AG10803 (cell line): ENCODE measurements at regions not wholly inside any gene's neighbourhood (a gene's known extent, or its start where the extent isn't known, plus 50 kb on each side); places are given as distances from the start of the nearest gene placed in this dataset.

Experiments used
- DNase-seq: peaks from one replicate; pipeline ENCODE4 v3.0.0; 2010; ENCODE audit warnings: low read depth
- H3K4me3 ChIP-seq: 2 replicates; pipeline ENCODE4 v1.5.1; 2011; ENCODE audit warnings: mild to moderate bottlenecking, low read length, control low read depth
- TF ChIP-seq, protein P1 (sequence below): conservative IDR thresholded peaks from 2 replicates; pipeline ENCODE4 v1.5.1; 2011; ENCODE audit warnings: mild to moderate bottlenecking, low read length, control low read depth, inconsistent platforms

DNA sequence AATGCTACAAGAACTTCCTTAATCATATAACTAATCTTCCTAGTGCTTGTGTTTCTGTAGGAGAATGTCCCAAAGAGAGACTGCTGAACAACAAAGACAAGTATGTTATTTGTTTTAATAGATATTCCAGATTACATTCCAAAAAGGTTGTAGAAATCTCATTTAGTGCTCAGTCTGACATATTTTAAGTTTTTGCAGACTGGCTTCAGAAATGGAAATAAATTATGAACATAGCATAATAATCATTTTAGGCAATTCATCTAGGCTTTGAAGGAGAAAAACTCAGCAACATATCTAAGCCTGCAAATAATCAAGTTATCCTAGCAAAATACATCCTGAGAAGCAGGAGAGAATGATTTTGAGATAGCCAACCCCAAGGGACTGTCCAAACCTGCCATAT lies 171.6 kb upstream of the CDH5 start:
- DNase-seq: no peak
- no peak overlapping the region for H3K4me3 ChIP-seq
- TF ChIP-seq, protein P1, sequence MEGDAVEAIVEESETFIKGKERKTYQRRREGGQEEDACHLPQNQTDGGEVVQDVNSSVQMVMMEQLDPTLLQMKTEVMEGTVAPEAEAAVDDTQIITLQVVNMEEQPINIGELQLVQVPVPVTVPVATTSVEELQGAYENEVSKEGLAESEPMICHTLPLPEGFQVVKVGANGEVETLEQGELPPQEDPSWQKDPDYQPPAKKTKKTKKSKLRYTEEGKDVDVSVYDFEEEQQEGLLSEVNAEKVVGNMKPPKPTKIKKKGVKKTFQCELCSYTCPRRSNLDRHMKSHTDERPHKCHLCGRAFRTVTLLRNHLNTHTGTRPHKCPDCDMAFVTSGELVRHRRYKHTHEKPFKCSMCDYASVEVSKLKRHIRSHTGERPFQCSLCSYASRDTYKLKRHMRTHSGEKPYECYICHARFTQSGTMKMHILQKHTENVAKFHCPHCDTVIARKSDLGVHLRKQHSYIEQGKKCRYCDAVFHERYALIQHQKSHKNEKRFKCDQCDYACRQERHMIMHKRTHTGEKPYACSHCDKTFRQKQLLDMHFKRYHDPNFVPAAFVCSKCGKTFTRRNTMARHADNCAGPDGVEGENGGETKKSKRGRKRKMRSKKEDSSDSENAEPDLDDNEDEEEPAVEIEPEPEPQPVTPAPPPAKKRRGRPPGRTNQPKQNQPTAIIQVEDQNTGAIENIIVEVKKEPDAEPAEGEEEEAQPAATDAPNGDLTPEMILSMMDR: no peak

DNA sequence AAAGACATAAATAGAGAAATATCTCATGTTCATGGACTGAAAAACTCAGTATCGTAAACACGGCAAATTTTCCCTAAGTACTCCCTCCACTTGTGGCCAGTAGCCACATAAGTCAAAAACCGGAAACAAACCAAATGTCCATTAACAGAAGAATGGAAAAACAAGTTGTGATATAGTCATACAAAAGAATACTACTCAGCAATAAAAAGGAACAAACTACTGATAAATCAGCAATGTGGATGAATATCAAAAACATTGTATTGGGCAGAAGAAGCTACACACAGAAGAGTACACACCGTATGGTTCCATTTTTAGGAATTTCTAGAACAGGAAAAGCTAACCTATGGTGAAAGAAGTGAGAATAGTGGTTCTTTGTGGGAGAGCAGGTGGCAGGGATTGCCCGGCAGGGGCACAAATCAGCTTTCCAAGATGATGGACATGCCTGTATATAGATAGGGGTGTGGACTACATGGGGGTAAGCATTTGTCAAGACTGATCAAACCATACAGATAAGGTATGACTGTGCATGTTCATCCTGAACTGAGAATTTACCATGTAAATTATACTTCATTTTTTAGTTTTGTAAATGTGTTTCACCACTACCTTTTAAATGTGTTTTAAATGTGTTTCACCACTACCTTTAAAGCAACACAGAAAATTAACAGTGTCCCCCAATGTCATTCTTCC lies 172.8 kb upstream of the CDH5 start:
- TF ChIP-seq, protein P1: no peak
- DNase-seq: no peak
- H3K4me3 ChIP-seq: no peak overlapping the region

DNA sequence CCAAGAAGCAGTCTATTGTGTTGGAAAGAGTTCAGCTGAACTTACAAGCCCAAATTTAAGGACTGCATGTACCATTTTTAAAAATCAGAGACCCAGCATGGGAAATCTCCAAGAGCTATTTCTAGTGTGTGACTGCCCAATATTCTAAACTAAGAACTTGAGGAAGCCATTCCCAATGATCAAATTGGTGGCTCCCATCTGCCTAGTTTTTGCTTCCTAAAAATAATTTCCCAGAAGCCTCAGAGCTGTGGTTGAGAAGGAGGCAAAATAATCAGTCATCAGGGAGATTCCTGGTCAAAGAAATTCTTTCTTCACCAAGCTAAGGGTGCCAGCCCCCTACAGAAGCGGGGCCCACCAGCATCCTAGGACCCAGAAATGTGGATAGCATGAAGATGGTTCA lies 176.1 kb upstream of the CDH5 start:
- TF ChIP-seq, protein P1: no peak
- no peak for DNase-seq
- no peak overlapping the region for H3K4me3 ChIP-seq

DNA sequence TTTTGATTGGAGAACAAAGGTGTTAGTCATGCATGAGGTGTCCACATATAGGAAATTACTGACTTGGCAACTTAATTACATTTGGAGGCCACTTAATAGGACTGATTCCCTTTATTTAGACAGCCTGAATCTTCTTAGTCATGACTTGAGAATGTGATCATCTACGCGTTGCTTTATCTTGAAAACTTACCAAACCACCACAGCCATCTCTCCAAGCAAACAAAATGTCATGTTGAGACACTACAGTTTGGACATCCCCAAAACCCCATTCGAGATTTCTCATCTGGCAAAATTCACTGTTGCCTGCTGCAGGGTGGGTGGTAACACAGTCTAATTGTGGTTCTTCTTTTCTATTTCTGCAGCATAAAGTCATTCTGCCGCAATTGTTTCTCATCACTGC lies 176.5 kb upstream of the CDH5 start:
- H3K4me3 ChIP-seq: no peak overlapping the region
- peak; percentile 91 for DNase-seq
- TF ChIP-seq, protein P1: no peak

DNA sequence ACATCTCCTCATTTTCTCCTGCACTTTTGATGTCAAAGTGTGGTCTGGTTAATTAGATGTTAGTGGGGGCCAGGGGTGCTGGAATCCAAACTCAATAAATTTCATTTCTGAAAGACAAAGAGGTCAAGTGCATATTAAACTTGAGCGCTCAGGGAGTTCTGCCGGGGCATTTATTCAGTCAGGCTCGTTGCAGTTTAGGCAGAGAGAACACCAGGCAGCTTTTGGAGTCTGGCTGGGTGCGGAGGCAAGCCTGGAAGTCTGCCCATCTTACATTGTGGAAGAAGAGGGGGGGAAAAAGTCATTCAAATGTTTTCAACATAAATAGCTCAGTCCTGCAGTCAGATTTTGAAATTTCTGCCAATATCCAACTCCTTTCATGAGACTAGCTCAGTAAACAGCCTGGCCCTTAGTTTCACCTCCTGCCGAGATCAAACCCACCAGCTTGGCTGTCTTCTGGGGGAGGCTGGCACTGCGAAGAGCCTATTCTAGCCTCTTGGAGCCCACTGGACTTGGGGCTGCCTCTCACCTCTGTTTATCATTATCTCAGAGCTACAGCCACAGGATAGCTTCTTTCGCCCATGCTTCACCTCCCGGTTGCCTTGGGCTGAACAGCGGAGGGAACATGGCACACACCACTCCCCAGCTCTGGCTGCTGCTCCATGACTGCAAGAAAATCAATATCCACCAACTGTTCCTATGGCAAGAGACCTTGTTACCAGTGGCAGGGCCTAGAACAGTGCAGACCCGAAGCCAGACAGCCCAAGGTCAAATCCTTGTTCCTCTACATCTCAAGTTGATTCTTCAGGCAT lies 177.4 kb upstream of the CDH5 start:
- DNase-seq: peak; percentile 58
- H3K4me3 ChIP-seq: no peak overlapping the region
- TF ChIP-seq, protein P1: no peak

DNA sequence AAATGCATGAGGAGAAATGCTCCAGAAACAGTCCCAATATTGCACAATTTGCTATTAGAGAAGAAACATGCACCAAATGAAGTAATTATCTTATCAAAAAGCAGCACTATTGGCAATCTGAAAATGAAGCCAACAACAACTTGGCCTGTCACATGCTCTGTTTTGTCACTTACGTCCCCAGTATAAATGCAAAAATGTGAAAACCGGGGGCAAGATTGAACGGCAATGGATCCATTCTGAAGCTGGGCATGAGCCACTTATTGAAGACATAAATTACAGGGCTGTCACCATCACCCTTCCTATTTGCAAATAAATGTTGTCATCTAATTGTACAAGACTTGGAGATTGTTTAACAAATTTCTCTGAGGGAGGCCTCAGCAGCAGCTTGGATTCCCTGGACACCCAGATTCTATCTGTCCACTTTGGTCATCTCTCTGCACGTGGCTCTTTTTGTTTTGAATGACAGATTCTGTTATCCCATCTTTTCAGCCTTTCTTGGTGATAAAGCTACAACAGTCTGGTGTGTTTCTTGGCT lies 180.2 kb upstream of the CDH5 start:
- no peak for DNase-seq
- TF ChIP-seq, protein P1: no peak
- no peak overlapping the region for H3K4me3 ChIP-seq

DNA sequence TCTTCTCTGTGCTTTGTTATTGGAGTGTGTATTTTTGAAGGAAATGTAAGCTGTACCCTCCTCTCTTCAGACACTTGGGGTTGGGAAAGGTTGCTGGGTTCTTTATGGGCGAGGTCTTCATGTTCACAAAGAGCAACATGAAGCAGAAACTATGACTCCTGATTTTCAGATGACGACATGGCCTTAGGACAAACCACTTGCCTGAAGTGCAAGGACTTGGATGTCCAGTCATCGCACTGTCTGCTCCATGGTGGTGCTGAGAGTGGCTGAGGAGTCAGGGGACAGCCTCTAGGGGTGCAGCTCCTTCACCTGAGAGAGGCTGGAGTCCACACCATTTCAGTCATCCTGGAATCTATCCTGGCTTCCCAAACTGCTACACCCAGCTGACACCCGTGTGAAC lies 183.9 kb upstream of the CDH5 start:
- no peak overlapping the region for H3K4me3 ChIP-seq
- TF ChIP-seq, protein P1: no peak
- DNase-seq: no peak
